ENCODE measurements at regions not wholly inside any gene's neighbourhood (a gene's known extent, or its start where the extent isn't known, plus 50 kb on each side); places are given as distances from the start of the nearest gene placed in this dataset.

- DNase-seq, result no peak
These were observed 92.8 kb upstream of the PPP2R5A start for GRCh38 chr1:212192261-212192998.

- no peak for DNase-seq
These were observed 88.9 kb upstream of the PPP2R5A start for GRCh38 chr1:212196355-212196754.

- no peak for DNase-seq
These were observed 83.7 kb upstream of the PPP2R5A start for GRCh38 chr1:212201461-212201860.

- DNase-seq, result no peak
These were observed 81.6 kb upstream of the PPP2R5A start for GRCh38 chr1:212203630-212204029.

DNA sequence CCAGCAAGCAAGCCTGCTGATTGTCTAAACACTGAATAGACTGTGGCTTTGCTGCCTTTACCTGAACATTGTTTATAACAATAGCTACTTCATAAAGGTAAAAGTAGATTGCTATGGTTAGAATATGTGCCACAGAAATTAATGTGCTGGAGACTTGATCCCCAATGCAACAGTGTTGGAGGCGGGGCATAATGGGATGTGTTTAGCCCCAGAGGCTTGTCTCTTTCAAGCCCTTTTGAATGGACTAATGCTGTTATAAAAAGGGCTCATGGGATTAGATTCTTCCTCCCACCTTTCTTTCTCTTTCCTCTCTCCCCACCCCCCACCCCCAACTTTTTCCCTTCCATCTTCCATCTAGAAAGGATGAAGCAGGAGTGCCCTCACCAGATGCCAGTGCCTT is 80.2 kb upstream of the PPP2R5A start:
- DNase-seq, result no peak

- no peak for DNase-seq
These were observed 79.4 kb upstream of the PPP2R5A start for GRCh38 chr1:212205843-212206242.

DNA sequence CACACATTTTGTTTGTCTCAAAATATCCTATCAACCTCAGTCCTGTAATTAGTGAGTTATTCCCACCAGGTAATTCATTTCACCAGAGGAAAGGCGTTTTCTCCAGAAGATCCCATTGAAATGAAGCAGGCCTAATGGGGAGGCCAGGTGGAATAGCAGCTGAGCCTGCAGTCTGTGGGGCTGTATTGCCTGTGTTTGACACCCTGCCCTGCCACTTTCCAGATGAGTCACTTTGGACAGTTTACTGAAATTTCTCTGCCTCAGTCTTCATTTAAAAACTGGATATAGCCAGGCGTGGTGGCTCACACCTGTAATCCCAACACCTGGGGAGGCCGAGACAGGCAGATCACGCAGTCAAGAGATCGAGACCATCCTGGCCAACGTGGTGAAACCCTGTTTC is 78.1 kb upstream of the PPP2R5A start:
- no peak for DNase-seq

GRCh38 chr1:212207822-212208520 is 77.2 kb upstream of the PPP2R5A start:
- DNase-seq, result no peak

GRCh38 chr1:212208978-212209644 is 76.1 kb upstream of the PPP2R5A start:
- DNase-seq, result no peak

GRCh38 chr1:212211371-212211770 is 73.8 kb upstream of the PPP2R5A start:
- DNase-seq, result no peak

DNA sequence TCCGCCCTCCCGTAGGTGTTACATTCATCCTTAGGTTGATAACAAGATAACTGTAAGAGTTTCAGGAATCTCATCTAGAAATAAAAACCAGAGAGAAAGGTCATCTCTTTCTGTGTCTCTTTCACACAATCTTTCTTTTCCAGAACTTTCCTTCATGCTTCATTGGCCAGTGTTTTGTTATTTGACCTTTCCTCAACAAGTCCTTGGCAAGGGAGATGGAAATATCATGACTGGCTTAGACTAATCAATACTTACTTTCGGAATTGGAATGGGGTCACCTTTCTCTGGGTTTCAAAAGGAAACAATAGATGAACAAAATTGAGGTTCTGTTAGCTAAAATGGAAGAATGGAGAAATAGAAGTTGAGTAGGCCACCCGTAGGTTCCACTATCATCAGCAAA is 72.9 kb upstream of the PPP2R5A start:
- no peak for DNase-seq

GRCh38 chr1:212212906-212213305 is 72.3 kb upstream of the PPP2R5A start:
- DNase-seq, result no peak

- DNase-seq, result no peak
These were observed 71.4 kb upstream of the PPP2R5A start for GRCh38 chr1:212213784-212214183.

DNA sequence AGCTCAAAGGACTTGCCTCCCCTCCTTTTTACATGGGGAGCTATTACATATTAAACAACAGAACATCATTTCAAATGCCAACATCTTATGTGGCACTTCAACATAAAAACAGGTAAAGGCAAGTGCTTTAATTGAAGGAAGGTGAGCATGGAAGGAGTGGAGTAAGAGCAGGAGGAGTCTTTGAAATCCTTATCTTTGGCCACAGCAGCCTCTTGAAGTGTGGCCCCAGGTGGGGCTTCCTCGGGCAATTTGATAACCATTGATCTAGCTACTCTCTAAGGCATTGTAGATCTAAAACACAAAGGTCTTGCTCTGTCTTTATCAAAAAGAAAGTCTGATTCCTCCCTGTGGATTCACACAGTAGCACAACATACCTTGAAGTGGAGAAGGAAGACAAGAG is 70.9 kb upstream of the PPP2R5A start:
- no peak for DNase-seq

DNA sequence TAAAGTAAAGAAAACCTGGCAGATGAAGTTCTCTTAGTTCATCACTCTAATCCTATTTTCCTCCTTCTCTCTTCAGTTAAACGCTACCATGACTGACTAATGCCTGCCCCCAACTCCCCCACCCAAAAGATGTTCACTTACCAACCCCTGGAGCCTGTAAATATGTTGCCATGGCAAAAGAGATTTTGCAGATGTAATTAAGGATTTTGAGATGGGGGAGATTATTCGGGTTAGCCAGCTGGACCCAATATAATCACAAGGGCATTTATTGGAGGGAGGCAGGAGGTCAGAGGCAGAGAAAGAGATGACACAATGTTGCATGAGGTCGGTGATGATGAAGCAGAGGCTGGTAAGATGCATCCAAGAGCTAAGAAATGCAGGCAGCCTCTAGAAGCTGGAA is 69.3 kb upstream of the PPP2R5A start:
- DNase-seq, result no peak

- no peak for DNase-seq
These were observed 67.6 kb upstream of the PPP2R5A start for GRCh38 chr1:212217633-212218032.

GRCh38 chr1:212218065-212218464 is 67.1 kb upstream of the PPP2R5A start:
- DNase-seq, result no peak

- DNase-seq, result no peak
These were observed 66.3 kb upstream of the PPP2R5A start for GRCh38 chr1:212218911-212219310.

- DNase-seq, result no peak
These were observed 65.3 kb upstream of the PPP2R5A start for GRCh38 chr1:212219679-212220463.

DNA sequence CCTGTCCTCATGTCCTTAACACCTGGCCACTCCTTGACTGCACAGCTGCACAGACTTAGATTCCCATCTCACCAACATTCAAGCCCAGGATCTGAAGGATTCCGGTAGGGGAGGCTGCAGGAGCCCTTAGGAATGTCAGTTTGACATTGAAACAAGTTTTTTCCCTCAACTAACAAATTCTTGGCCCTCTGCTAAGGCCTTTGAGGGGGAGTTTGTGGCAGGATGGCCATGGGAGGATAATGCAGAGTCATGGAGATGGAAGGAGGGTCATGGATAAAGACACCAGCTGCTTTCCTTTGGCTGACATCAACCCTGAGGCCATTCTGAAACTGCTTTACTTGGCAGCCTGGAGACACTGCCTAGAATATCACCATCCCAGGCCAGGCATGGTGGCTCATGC is 63.4 kb upstream of the PPP2R5A start:
- DNase-seq, result no peak

DNA sequence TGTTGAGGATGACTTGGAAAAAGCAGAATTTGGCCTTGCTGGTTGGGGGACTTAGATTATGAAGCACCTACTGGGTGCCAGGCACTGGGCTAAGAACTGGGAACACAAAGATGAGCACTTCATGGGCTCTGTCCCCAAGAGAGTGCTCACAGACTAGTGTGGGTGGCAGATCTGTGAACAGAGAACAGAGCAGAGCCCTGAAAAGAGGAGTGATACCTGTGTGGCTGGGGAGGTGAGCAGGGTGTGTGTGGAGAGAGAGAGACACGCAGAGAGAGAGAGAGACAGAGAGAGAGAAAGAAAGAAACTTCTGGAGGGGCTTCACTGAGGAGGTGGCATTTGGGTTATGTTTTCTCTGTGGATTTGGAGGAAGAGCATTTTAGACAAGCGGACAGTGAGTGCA is 61.1 kb upstream of the PPP2R5A start:
- DNase-seq, result no peak

DNA sequence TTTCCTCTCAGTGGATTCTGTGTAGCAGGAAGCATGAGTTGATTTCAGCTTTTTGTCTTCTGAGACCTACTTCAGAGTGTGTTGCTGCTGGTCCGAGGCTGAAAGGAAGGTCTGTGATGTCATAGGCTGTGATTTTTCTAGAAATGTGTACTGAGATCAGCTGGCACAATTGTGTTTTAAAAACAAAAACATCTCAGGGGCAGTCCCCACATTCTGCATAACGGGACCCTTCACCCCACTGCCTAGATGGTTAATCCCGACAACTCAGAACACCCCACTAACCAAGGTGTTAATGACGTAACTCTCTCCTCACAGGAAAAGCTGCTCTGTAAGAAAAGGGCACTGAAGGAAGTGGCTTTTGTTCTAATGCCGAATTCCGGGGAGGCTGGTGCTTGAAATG is 59.8 kb upstream of the PPP2R5A start:
- no peak for DNase-seq

DNA sequence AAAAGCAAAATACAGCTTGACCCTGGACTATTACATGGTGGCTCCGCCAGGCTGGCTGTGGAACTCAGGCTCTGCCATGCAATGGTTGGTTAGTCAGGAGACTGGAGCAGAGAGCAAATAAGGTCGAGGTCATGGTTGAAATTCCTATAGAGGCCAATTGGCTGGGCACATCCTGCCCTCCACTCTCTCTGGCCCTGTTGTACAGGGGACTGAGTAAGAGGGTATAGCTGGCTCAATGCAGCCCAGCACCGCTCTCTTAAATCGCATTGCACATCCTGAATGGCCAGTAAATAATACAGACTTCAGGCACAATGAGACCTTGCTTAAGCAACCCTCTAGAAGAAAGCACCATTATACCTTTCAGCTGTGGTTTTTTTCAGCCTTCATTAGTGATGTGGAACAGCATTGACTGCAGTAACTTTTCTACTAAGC is 59.3 kb upstream of the PPP2R5A start:
- DNase-seq, result no peak

All from NCI-H2029 treated with DMSO at 0.1 percent for 48 hours (cell line).